Activated CD8-positive, alpha-beta T cell treated with anti-CD3 and anti-CD28 coated beads, Interleukin-2, amount 10 ng/mL, durations not matched to agents 7 days and 5 days (primary cell): ENCODE measurements at regions not wholly inside any gene's neighbourhood (a gene's known extent, or its start where the extent isn't known, plus 50 kb on each side); places are given as distances from the start of the nearest gene placed in this dataset.

Source experiments
- ATAC-seq: fragments of 150-1000 bp; cut with Tn5 transposase; one replicate; pipeline ENCODE4 v1.10.0; 2021; ENCODE audit warnings: moderate library complexity
- CTCF ChIA-PET: fragments of 350-600 bp; sonication (Branson Sonifier 250); formaldehyde crosslinking; loops from one replicate; lab custom pipeline; 2021; ENCODE audit warnings: antibody characterized with exemption; lab: Charles Lee
- POLR2A ChIA-PET: fragments of 350-600 bp; sonication (Branson Sonifier 250); formaldehyde crosslinking; loops from one replicate; lab custom pipeline; 2021; ENCODE audit warnings: antibody characterized with exemption; lab: Charles Lee
- DNase-seq: peaks from one replicate; pipeline ENCODE4 v3.0.0-alpha.2; 2020
- H3K27ac Mint-ChIP-seq: one replicate; pipeline ENCODE4 v1.8.0; 2021; ENCODE audit warnings: mild to moderate bottlenecking, mixed read lengths
- H3K27me3 Mint-ChIP-seq: one replicate; pipeline ENCODE4 v1.8.0; 2021; ENCODE audit warnings: low read depth, mixed read lengths
- H3K36me3 Mint-ChIP-seq: one replicate; pipeline ENCODE4 v1.8.0; 2021; ENCODE audit warnings: low read depth, mixed read lengths
- H3K4me1 Mint-ChIP-seq: one replicate; pipeline ENCODE4 v1.8.0; 2021; ENCODE audit warnings: low read depth, mixed read lengths
- H3K4me3 Mint-ChIP-seq: one replicate; pipeline ENCODE4 v1.8.0; 2021; ENCODE audit warnings: mild to moderate bottlenecking, mixed read lengths
- H3K9me3 Mint-ChIP-seq: one replicate; pipeline ENCODE4 v1.8.0; 2022; ENCODE audit warnings: mixed read lengths; ENCODE audit not compliant: insufficient read depth

DNA sequence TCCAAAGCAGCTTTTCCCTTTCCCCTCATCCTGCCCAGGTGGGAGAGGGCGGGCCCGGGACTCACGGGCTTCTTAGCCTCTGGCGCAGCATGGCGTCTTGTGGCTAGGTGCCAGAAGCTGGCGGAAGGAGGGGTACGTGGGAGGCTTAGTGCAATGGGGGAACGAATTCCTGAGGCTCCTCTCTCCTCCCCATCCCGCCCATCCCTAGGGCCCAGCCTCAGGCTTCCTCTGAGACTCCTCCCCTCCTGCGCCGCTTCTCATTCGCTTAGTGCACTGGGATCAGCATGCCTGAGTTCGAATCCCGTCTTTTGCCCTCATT is 297.8 kb downstream of the ZNF536 start:
- ChIA-PET POLR2A (no interaction called here), CTCF (interaction anchor here (1.6 to 1.9 kb wide), 2 partner anchors 13 to 14 kb away, joined by 6 to 7 read pairs; no protein-coding TSS in a partner anchor)
- no peaks in the 10 kb centered on the region for H3K4me1 Mint-ChIP-seq
- H3K4me3 Mint-ChIP-seq: no peak overlapping the region
- H3K9me3 Mint-ChIP-seq: no peaks in the 10 kb centered on the region
- no peaks in the 10 kb centered on the region for H3K27me3 Mint-ChIP-seq
- H3K36me3 Mint-ChIP-seq: no peaks in the 10 kb centered on the region
- ATAC-seq (no peak), DNase-seq (no peak)
- no peak overlapping the region for H3K27ac Mint-ChIP-seq

DNA sequence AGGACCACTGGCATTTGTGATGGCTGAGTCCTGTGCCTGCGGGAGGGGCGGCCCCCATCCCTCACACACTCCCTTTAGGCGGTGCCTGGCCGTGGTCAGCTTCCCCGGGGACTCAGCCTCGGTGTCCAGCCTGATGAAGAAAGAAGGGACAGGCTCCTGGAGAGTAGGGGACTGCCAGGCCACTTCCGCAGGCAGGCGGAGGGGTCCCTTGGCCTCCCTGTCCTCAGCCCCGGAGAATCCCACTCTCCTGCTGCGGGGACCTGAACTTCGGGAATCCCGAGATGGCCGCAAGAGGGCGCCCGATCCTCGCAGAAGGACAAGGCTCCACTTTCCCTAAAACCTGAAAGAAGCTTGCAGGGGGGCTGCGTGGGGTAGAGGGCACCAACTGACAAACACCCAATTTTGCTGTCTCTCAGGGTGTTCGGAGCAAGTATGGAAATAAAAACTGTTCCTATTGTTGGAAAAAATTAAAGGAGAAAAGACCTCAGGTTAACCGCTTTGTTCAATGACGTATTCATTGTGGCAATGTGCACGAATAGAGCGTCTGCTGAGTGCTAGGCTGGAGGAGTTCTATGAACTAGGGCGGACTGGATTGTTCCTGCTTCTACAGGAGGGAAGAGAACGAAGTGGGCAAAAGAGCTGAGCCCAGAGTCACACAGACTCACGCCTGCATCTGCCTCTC is 297.3 kb downstream of the ZNF536 start:
- ATAC-seq (no peak), DNase-seq (peak; percentile 49)
- no peaks in the 10 kb centered on the region for H3K36me3 Mint-ChIP-seq
- ChIA-PET CTCF (interaction anchor here (0.6 to 1.9 kb wide), 4 partner anchors 14 to 1924 kb away, joined by 3 to 7 read pairs (median 4); no protein-coding TSS in a partner anchor), POLR2A (no interaction called here)
- H3K4me3 Mint-ChIP-seq: no peak overlapping the region
- no peak overlapping the region for H3K27ac Mint-ChIP-seq
- H3K4me1 Mint-ChIP-seq: no peaks in the 10 kb centered on the region
- no peaks in the 10 kb centered on the region for H3K27me3 Mint-ChIP-seq
- no peaks in the 10 kb centered on the region for H3K9me3 Mint-ChIP-seq

DNA sequence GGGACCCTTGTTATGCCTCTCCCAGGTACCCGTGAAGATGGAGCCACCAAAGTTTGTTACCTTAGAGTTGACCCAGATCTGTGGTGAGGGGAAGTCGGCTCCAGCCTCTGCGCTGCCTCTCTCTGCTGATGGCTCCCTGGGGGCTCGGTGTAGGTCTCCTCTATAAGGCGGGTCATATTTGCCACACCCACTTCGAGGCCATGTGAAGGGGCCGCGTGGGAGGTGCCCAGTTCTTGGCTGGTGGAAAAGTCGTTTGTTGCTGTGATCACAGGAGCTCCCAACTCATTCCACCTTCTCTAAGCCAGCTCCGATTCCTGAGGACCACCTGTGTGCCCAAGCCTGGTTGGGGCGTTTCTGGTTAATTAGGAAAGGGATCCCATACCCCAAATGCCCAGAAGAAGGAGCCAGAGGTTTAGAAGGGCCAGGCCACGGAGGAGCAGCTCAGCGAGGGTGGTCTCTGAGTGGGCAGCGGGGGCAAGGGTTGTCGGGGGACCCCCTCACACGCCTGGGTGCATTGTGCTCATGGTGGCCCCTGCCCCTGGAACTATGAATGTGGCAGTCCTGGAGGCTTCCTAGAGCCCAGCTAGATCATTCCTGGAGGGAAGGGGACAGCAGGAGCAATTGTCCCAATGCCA is 296.5 kb downstream of the ZNF536 start:
- ChIA-PET CTCF (interaction anchor here (0.6 to 1.9 kb wide), 3 partner anchors 14 to 1923 kb away, joined by 3 to 7 read pairs (median 3); no protein-coding TSS in a partner anchor), POLR2A (no interaction called here)
- no peaks in the 10 kb centered on the region for H3K36me3 Mint-ChIP-seq
- no peak for ATAC-seq
- H3K27ac Mint-ChIP-seq: no peak overlapping the region
- no peak for DNase-seq
- H3K27me3 Mint-ChIP-seq: no peaks in the 10 kb centered on the region
- no peak overlapping the region for H3K4me3 Mint-ChIP-seq
- H3K4me1 Mint-ChIP-seq: no peaks in the 10 kb centered on the region
- H3K9me3 Mint-ChIP-seq: no peaks in the 10 kb centered on the region

DNA sequence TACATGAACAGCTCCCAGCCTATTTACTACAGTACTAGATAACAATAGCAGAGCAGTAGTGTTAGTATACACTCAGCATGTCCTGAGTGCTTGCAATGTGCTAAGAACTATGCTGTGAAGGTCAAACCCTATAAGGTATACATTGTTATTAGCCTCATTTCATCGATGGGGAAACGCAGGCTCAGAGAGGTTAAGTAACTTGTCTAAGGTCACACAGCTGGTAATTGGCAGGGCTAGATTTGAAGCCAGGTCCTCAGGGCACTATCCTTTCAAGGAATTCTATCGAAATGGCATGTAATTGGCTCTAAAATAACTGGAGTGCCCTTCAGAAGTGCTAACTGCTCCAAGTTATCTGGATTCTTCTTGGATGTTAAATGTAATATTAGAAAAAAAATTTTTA is 295.6 kb downstream of the ZNF536 start:
- H3K9me3 Mint-ChIP-seq: no peaks in the 10 kb centered on the region
- DNase-seq (no peak), ATAC-seq (no peak)
- H3K36me3 Mint-ChIP-seq: no peaks in the 10 kb centered on the region
- no peak overlapping the region for H3K4me3 Mint-ChIP-seq
- peaks cover 3% of the 10 kb centered on the region for H3K27me3 Mint-ChIP-seq
- no peaks in the 10 kb centered on the region for H3K4me1 Mint-ChIP-seq
- CTCF ChIA-PET: interaction anchor here (1.4 kb wide), 1 partner anchor 13 kb away, joined by 4 read pairs; no protein-coding TSS in a partner anchor
- no peak overlapping the region for H3K27ac Mint-ChIP-seq
- POLR2A ChIA-PET: no interaction called here

DNA sequence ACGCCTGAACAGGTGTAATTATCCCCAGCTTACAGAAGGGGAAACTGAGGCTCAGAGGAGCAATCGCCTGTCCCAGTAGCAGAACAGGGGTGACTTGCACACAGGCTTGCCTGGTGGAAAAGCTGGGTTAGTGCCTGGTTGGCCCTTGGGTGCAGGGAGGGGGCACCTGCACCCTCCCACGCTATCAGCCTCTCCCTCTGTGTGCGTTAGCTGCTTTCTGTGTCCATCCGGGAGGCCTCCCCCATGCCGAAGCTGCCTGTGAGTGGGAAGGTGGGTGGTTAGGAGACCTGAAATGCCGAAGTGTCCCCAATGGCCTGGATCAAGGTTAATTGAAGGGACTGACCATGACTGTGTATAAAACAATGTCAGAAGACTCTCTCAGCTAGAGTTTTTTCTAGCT is 295.0 kb downstream of the ZNF536 start:
- POLR2A ChIA-PET: no interaction called here
- CTCF ChIA-PET: interaction anchor here (1.4 kb wide), 2 partner anchors 12 to 15 kb away, joined by 3 to 4 read pairs; no protein-coding TSS in a partner anchor

DNA sequence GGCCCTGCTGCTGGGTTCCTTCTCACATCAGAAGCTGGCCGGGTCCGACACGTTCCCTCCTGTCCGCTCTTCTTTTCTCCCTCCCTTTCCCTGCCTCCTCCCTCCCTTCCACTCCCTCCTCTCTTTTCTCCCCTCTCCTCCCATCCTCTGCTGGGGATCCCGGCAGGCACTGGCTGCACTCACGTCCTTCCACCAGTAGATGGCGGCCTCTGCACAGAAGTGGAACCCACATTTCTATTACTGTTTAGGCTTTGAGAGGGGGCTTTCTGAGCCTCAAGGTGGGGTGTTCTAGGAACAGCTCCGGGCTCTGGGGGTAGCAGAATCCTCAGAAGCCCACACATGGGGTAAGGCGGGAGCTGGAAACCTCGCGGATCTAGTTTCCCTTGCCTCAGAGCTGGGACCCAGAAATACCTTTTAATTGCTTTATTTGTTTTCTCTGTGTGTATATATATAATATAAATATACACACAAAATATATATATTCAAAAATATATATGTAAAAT is 294.2 kb downstream of the ZNF536 start:
- Mint-ChIP-seq H3K36me3 (no peaks in the 10 kb centered on the region), H3K4me3 (no peak overlapping the region), H3K27me3 (peaks cover 3% of the 10 kb centered on the region), H3K9me3 (no peaks in the 10 kb centered on the region), H3K27ac (no peak overlapping the region), H3K4me1 (no peaks in the 10 kb centered on the region)
- ChIA-PET POLR2A (no interaction called here), CTCF (interaction anchor here (0.6 to 1.5 kb wide), 7 partner anchors 9 to 1558 kb away, joined by 3 to 4 read pairs (median 3); no protein-coding TSS in a partner anchor)
- peak; percentile 53 for DNase-seq
- no peak for ATAC-seq

More for the DNA sequence above, 295.0 kb downstream of the ZNF536 start:
- no peak for ATAC-seq
- no peaks in the 10 kb centered on the region for H3K36me3 Mint-ChIP-seq
- no peaks in the 10 kb centered on the region for H3K9me3 Mint-ChIP-seq
- no peak overlapping the region for H3K4me3 Mint-ChIP-seq
- H3K27me3 Mint-ChIP-seq: peaks cover 3% of the 10 kb centered on the region
- no peaks in the 10 kb centered on the region for H3K4me1 Mint-ChIP-seq
- no peak overlapping the region for H3K27ac Mint-ChIP-seq
- no peak for DNase-seq

DNA sequence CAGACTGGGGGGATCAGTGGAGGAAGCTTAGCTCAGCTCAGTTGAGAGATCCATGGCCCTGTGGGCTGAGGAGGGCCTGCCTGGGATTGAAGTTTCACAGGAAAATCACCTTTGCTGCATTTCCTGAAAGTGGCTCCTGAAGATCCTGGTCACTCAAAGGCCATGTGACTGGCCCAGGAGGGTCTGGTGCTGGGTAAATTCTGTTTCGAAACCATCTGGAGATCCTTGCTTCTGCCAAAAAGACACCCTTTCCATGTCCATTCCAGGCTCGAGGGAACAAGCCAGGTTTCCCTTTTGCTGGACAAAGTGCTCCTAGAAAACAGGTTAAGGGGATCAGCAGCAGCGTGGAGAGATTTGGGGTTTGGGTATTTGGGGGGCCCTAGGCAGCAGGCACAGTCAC is 293.3 kb downstream of the ZNF536 start:
- Mint-ChIP-seq H3K9me3 (no peaks in the 10 kb centered on the region), H3K36me3 (no peaks in the 10 kb centered on the region), H3K27me3 (peaks cover 3% of the 10 kb centered on the region), H3K4me1 (no peaks in the 10 kb centered on the region), H3K27ac (no peak overlapping the region), H3K4me3 (no peak overlapping the region)
- ChIA-PET CTCF (interaction anchor here (1.3 to 1.5 kb wide), 2 partner anchors 10 to 1559 kb away, joined by 3 to 4 read pairs; no protein-coding TSS in a partner anchor), POLR2A (no interaction called here)
- no peak for DNase-seq
- ATAC-seq: no peak

DNA sequence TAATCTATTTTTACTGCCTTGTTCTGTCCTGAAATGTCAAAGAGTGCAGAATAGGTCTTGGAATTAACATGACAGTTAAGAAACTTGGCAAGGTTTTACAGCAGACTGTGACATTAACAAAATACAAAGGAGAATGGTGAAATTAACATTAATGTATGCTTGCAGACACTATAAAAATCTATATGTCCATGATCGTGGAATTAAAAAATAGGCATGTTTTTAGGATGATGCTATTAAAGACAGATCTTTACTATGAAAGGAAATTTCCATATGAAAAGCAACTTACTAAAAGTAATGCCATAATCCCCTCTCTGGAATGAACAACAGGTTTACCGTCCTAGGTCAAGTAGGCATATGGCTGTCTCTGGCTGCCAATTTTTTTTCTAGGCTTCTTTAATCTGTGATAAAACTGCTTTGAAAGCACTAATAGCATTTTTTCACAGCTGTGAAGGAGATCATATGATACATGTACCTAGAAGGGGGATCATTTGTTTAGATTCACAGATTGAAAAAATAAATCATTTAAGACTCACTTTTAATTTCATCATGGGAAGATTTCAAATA is 291.5 kb downstream of the ZNF536 start:
- H3K36me3 Mint-ChIP-seq: no peaks in the 10 kb centered on the region
- H3K27ac Mint-ChIP-seq: no peak overlapping the region
- ChIA-PET CTCF (no interaction called here), POLR2A (no interaction called here)
- DNase-seq (no peak), ATAC-seq (no peak)
- no peaks in the 10 kb centered on the region for H3K4me1 Mint-ChIP-seq
- H3K9me3 Mint-ChIP-seq: no peaks in the 10 kb centered on the region
- no peak overlapping the region for H3K4me3 Mint-ChIP-seq
- H3K27me3 Mint-ChIP-seq: peaks cover 3% of the 10 kb centered on the region

DNA sequence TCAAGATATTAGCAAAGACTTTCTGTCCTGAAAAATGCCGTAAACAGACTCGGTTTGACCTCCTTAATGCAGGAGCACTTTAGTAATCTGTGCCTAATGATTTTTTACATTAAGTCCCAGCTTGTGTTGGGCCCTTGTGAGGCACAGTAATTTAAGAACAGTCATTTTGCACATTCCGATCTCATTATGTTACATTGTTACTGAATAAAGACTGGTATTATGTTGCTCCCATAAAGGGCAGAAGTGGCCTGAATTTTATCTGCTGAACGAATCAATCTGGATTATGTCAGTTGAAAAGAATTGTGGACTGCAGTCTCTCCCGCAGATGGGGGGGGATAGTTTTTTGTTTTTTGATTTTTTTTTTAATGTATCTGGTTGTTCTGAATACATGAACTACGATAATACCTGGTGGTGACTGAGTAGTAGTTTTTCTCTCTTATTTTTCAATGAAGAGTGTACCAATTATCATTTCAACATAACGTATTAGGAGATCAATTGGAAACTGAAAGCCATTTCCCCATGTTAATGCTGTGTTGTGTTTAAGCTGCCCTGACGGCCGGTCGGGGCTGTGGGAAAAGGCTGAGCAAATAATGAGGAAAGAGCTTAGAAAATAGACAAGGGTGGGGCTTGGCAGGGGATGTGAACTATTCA is 290.2 kb downstream of the ZNF536 start:
- no peaks in the 10 kb centered on the region for H3K9me3 Mint-ChIP-seq
- POLR2A ChIA-PET: no interaction called here
- ATAC-seq (no peak), DNase-seq (no peak)
- no peak overlapping the region for H3K4me3 Mint-ChIP-seq
- H3K4me1 Mint-ChIP-seq: no peaks in the 10 kb centered on the region
- no peak overlapping the region for H3K27ac Mint-ChIP-seq
- H3K27me3 Mint-ChIP-seq: peaks cover 3% of the 10 kb centered on the region
- CTCF ChIA-PET: interaction anchor here (1.5 kb wide), 1 partner anchor 21 kb away, joined by 4 read pairs; no protein-coding TSS in a partner anchor
- H3K36me3 Mint-ChIP-seq: no peaks in the 10 kb centered on the region

DNA sequence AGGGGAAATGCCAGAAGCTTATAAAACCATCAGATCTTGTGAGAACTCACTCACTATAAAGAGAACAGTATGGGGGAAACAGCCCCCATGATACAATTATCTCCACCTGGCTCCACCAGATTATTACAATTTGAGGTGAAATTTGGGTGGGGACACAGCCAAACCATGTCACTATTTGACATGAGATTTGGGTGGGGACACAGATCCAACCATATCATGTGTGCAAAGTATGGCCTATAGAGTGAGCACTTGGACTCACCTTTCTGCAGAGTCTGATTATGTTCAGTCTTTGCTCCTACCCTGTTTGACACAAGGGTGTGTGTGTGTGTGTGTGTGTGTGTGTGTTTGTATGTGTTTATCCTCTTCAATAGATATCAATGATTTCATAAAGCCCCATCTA is 287.5 kb downstream of the ZNF536 start:
- Mint-ChIP-seq H3K4me1 (no peaks in the 10 kb centered on the region), H3K36me3 (no peaks in the 10 kb centered on the region), H3K9me3 (no peaks in the 10 kb centered on the region), H3K27ac (no peak overlapping the region), H3K27me3 (peaks cover 3% of the 10 kb centered on the region), H3K4me3 (no peak overlapping the region)
- DNase-seq (no peak), ATAC-seq (no peak)
- CTCF ChIA-PET: no interaction called here
- POLR2A ChIA-PET: no interaction called here

DNA sequence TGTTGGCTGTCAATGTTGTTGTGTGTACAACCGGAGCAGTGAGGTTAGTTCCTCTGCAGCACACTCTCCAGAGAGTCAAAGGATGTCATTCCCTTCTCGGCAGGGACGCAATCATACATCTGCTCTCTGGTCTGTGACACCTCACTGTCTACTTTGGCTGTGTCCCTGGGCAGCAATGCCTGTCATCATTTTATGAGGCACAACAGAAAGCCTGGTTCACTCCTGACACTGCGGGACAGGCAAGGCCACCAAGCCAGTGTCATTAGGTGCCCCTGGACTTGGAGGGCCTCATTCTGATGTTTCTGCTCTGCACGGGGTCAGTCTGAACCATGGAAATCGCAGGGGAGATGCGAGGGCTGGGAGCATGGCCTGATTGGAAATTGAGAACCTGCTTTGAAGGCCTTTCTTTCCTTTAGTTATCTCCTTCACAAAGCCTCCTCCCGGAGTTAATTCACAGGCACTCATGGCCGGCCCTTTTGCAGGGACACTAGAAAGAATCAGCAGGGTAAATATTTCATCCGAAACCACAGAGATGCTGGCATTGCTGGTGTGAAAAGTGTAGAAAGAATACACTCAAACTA is 284.4 kb downstream of the ZNF536 start:
- POLR2A ChIA-PET: no interaction called here
- no peak for DNase-seq

More for the DNA sequence above, 284.4 kb downstream of the ZNF536 start:
- Mint-ChIP-seq H3K4me3 (no peak overlapping the region), H3K27me3 (no peaks in the 10 kb centered on the region), H3K9me3 (no peaks in the 10 kb centered on the region), H3K36me3 (no peaks in the 10 kb centered on the region), H3K4me1 (no peaks in the 10 kb centered on the region), H3K27ac (no peak overlapping the region)
- CTCF ChIA-PET: interaction anchor here (1.8 kb wide), 1 partner anchor 13 kb away, joined by 6 read pairs; no protein-coding TSS in a partner anchor
- no peak for ATAC-seq
